Neural progenitor cell (in vitro differentiated cells): ENCODE measurements at regions not wholly inside any gene's neighbourhood (a gene's known extent, or its start where the extent isn't known, plus 50 kb on each side); places are given as distances from the start of the nearest gene placed in this dataset.

Experiments used
- DNase-seq: peaks from one replicate; pipeline ENCODE4 v3.0.0-alpha.2; 2016; ENCODE audit warnings: low spot score
- H2AFZ ChIP-seq: fragments of 200-600 bp; sonication (generic); replicated peaks from 2 replicates; pipeline ENCODE4 v1.6.1; 2016; ENCODE audit warnings: antibody characterized with exemption
- H3F3A ChIP-seq: fragments of 200-600 bp; sonication (generic); 2 replicates; pipeline ENCODE4 v1.6.1; 2016; ENCODE audit warnings: antibody characterized with exemption, low read depth
- H3K27ac ChIP-seq: fragments of 200-600 bp; sonication (generic); 2 replicates; pipeline ENCODE4 v1.5.1; 2016; ENCODE audit warnings: mild to moderate bottlenecking
- H3K27me3 ChIP-seq: fragments of 200-600 bp; sonication (generic); 2 replicates; pipeline ENCODE4 v1.6.1; 2016; ENCODE audit warnings: mild to moderate bottlenecking, moderate library complexity
- H3K36me3 ChIP-seq: fragments of 200-600 bp; sonication (generic); 2 replicates; pipeline ENCODE4 v1.5.1; 2016
- H3K4me1 ChIP-seq: fragments of 200-600 bp; sonication (generic); 2 replicates; pipeline ENCODE4 v1.6.1; 2016; ENCODE audit warnings: mixed run types
- H3K4me2 ChIP-seq: fragments of 200-600 bp; sonication (generic); 2 replicates; pipeline ENCODE4 v1.6.1; 2016
- H3K4me3 ChIP-seq: fragments of 200-600 bp; sonication (generic); 2 replicates; pipeline ENCODE4 v1.5.1; 2016
- H3K79me2 ChIP-seq: fragments of 200-600 bp; sonication (generic); 2 replicates; pipeline ENCODE4 v1.6.1; 2016; ENCODE audit warnings: low read depth
- H3K9ac ChIP-seq: fragments of 200-600 bp; sonication (generic); 2 replicates; pipeline ENCODE4 v1.6.1; 2016
- H3K9me3 ChIP-seq: fragments of 200-600 bp; sonication (generic); 2 replicates; pipeline ENCODE4 v1.5.1; 2016; ENCODE audit warnings: low read depth
- H4K20me1 ChIP-seq: fragments of 200-600 bp; sonication (generic); 2 replicates; pipeline ENCODE4 v1.6.1; 2016; ENCODE audit warnings: low read depth
- H3K27ac Mint-ChIP-seq: 3 replicates; pipeline ENCODE4 v1.8.0; 2021; ENCODE audit warnings: mixed read lengths
- H3K27me3 Mint-ChIP-seq: 2 replicates; pipeline ENCODE4 v1.8.0; 2022; ENCODE audit warnings: low read depth, mild to moderate bottlenecking, inconsistent platforms, moderate library complexity, mixed read lengths; ENCODE audit not compliant: insufficient read depth
- H3K36me3 Mint-ChIP-seq: 3 replicates; pipeline ENCODE4 v1.8.0; 2021; ENCODE audit warnings: mixed read lengths
- H3K4me1 Mint-ChIP-seq: 3 replicates; pipeline ENCODE4 v1.8.0; 2021; ENCODE audit warnings: mixed read lengths
- H3K4me3 Mint-ChIP-seq: 3 replicates; pipeline ENCODE4 v1.8.0; 2021; ENCODE audit warnings: mild to moderate bottlenecking, moderate library complexity, mixed read lengths
- H3K9me3 Mint-ChIP-seq: 3 replicates; pipeline ENCODE4 v1.8.0; 2020; ENCODE audit warnings: mixed read lengths
- EZH2 ChIP-seq: fragments of 200-600 bp; sonication (generic); IDR thresholded peaks from 2 replicates; pipeline ENCODE4 v1.6.1; 2017; ENCODE audit warnings: antibody characterized with exemption, mild to moderate bottlenecking, moderate library complexity
- EZH2phosphoT487 ChIP-seq: fragments of 200-600 bp; sonication (generic); IDR thresholded peaks from 2 replicates; pipeline ENCODE4 v1.6.1; 2017; ENCODE audit warnings: antibody characterized with exemption
- TF ChIP-seq, protein P1 (sequence below): fragments of 200-600 bp; sonication (generic); IDR thresholded peaks from 2 replicates; pipeline ENCODE4 v1.5.1; 2017; ENCODE audit warnings: antibody characterized with exemption, mild to moderate bottlenecking

DNA sequence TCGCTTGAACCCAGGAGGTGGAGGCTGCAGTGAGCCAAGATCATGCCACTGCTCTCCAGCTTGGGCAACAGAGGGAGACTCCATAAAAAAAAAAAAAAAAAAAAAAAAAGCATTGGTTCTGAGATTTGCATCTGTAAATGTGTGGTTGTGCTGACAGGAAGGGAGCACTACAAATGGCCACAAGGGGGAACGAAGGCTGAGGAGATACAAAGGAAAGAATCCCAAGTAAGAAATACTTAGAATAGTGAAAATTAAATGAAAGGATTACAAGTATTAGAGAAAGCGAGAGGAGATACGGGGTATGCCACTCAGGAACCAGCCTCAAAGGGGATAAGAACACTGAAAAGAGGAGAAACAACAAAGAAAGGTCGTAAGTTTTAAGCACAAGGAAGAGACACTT, 284.9 kb downstream of the KLF12 start:
- H2AFZ ChIP-seq, result peak overlapping the region; percentile 46
- no peaks in the 10 kb centered on the region for H4K20me1 ChIP-seq
- H3K9ac ChIP-seq, result no peak overlapping the region
- H3K36me3 ChIP-seq, result no peaks in the 10 kb centered on the region
- no peak overlapping the region for H3K4me3 ChIP-seq
- Mint-ChIP-seq H3K9me3 (no peaks in the 10 kb centered on the region), H3K36me3 (peaks cover 16% of the 10 kb centered on the region), H3K27ac (no peak overlapping the region), H3K4me1 (peaks cover 8% of the 10 kb centered on the region), H3K27me3 (no peaks in the 10 kb centered on the region), H3K4me3 (no peak overlapping the region)
- no peak overlapping the region for H3K4me2 ChIP-seq
- TF ChIP-seq, protein P1, sequence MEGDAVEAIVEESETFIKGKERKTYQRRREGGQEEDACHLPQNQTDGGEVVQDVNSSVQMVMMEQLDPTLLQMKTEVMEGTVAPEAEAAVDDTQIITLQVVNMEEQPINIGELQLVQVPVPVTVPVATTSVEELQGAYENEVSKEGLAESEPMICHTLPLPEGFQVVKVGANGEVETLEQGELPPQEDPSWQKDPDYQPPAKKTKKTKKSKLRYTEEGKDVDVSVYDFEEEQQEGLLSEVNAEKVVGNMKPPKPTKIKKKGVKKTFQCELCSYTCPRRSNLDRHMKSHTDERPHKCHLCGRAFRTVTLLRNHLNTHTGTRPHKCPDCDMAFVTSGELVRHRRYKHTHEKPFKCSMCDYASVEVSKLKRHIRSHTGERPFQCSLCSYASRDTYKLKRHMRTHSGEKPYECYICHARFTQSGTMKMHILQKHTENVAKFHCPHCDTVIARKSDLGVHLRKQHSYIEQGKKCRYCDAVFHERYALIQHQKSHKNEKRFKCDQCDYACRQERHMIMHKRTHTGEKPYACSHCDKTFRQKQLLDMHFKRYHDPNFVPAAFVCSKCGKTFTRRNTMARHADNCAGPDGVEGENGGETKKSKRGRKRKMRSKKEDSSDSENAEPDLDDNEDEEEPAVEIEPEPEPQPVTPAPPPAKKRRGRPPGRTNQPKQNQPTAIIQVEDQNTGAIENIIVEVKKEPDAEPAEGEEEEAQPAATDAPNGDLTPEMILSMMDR, result peak; percentile 58
- TF ChIP-seq EZH2phosphoT487 (no peak), EZH2 (no peak)
- no peaks in the 10 kb centered on the region for H3F3A ChIP-seq
- H3K4me1 ChIP-seq, result peaks cover 9% of the 10 kb centered on the region
- no peaks in the 10 kb centered on the region for H3K27me3 ChIP-seq
- DNase-seq, result peak; percentile 64
- H3K27ac ChIP-seq, result no peak overlapping the region
- H3K9me3 ChIP-seq, result no peaks in the 10 kb centered on the region
- no peaks in the 10 kb centered on the region for H3K79me2 ChIP-seq

DNA sequence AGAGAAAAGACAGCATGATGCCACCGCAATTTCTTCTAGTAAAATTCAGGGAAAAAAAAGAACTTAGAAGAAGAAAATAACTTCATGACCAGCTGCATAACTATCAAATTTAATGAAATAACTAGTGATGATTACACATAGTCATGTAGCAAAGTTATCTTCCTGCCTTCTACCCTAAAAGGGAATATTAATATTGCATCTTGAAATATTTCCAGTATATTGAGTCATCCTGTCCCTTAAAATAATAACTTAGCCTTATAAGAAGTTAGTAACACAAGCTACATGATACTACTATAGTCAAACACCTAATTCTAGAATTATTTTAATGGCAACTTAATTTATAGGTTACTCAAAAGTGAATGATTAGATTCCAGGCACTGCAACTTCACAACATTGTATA, 289.2 kb downstream of the KLF12 start:
- no peak overlapping the region for H3K4me3 ChIP-seq
- no peak overlapping the region for H3K27ac Mint-ChIP-seq

DNA sequence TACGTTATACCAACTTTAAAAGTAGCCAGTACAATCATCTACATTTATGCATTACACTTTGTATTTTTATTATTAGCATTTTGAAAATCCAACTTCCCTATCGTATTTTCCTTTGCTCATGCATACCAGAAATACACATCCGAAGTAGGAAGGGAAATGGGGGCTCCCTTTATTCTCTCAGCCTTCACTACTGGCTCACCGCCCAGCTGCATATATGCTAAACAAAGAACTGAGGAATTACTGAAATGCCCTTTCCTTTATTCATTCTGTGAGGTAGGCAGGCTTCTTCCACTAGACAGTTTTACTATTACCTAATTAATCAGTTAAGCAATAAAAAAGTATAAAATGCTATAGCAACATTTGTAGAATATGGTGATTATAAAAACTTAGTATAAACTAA, 291.6 kb downstream of the KLF12 start:
- no peaks in the 10 kb centered on the region for H3F3A ChIP-seq
- Mint-ChIP-seq H3K27ac (no peak overlapping the region), H3K4me1 (no peaks in the 10 kb centered on the region), H3K27me3 (no peaks in the 10 kb centered on the region), H3K36me3 (peaks cover 25% of the 10 kb centered on the region), H3K4me3 (no peak overlapping the region), H3K9me3 (no peaks in the 10 kb centered on the region)
- H3K36me3 ChIP-seq, result no peaks in the 10 kb centered on the region
- no peak overlapping the region for H3K4me3 ChIP-seq
- no peaks in the 10 kb centered on the region for H3K9me3 ChIP-seq
- no peak overlapping the region for H3K27ac ChIP-seq
- no peaks in the 10 kb centered on the region for H3K79me2 ChIP-seq
- no peaks in the 10 kb centered on the region for H3K27me3 ChIP-seq
- H3K4me2 ChIP-seq, result no peak overlapping the region
- no peak for TF ChIP-seq EZH2
- no peak for TF ChIP-seq EZH2phosphoT487
- TF ChIP-seq, protein P1, result no peak
- no peak overlapping the region for H3K9ac ChIP-seq
- H4K20me1 ChIP-seq, result no peaks in the 10 kb centered on the region
- no peak overlapping the region for H2AFZ ChIP-seq
- peaks cover 4% of the 10 kb centered on the region for H3K4me1 ChIP-seq
- DNase-seq, result no peak

More for the DNA sequence above, 289.2 kb downstream of the KLF12 start:
- H3K9me3 Mint-ChIP-seq, result no peaks in the 10 kb centered on the region
- no peaks in the 10 kb centered on the region for H3F3A ChIP-seq
- no peaks in the 10 kb centered on the region for H3K9me3 ChIP-seq
- no peak for DNase-seq
- no peak overlapping the region for H3K4me3 Mint-ChIP-seq
- no peak overlapping the region for H3K27ac ChIP-seq
- H3K4me1 Mint-ChIP-seq, result peaks cover 8% of the 10 kb centered on the region
- no peaks in the 10 kb centered on the region for H4K20me1 ChIP-seq
- H3K36me3 ChIP-seq, result no peaks in the 10 kb centered on the region
- no peak overlapping the region for H3K4me2 ChIP-seq
- TF ChIP-seq EZH2phosphoT487, result no peak
- TF ChIP-seq, protein P1, result no peak
- no peak for TF ChIP-seq EZH2
- H2AFZ ChIP-seq, result no peak overlapping the region
- H3K9ac ChIP-seq, result no peak overlapping the region
- no peaks in the 10 kb centered on the region for H3K79me2 ChIP-seq
- peaks cover 20% of the 10 kb centered on the region for H3K36me3 Mint-ChIP-seq
- H3K27me3 ChIP-seq, result no peaks in the 10 kb centered on the region
- no peaks in the 10 kb centered on the region for H3K27me3 Mint-ChIP-seq
- peaks cover 13% of the 10 kb centered on the region for H3K4me1 ChIP-seq
